Peyer's patch (tissue), 4 donors: ENCODE measurements at regions not wholly inside any gene's neighbourhood (a gene's known extent, or its start where the extent isn't known, plus 50 kb on each side); places are given as distances from the start of the nearest gene placed in this dataset.

Source experiments
- DNase-seq, 3 donors: peaks; one replicate each; pipeline ENCODE4 v3.0.0-alpha.2; 2017 to 2019
- H3K27ac ChIP-seq, 4 donors: fragments of 200-600 bp; sonication (generic); one replicate each; pipeline ENCODE4 v1.5.1; 2016 to 2019
- H3K27me3 ChIP-seq, 2 donors: fragments of 200-600 bp; sonication (generic); one replicate each; pipeline ENCODE4 v1.5.1; 2019
- H3K36me3 ChIP-seq, 3 donors: fragments of 200-600 bp; sonication (generic); one replicate each; pipeline ENCODE4 v1.5.1; 2016 to 2019
- H3K4me1 ChIP-seq, 4 donors: fragments of 200-600 bp; sonication (generic); one replicate each; pipeline ENCODE4 v1.5.1; 2016 to 2019
- H3K4me3 ChIP-seq, 4 donors: fragments of 200-600 bp; sonication (generic); 1 replicate in 3 of 4; 2 replicates in 1 of 4; pipeline ENCODE4 v1.5.1; 2016 to 2019; ENCODE audit warnings: mild to moderate bottlenecking in 1 of 4
- H3K9me3 ChIP-seq, 4 donors: fragments of 200-600 bp; sonication (generic); one replicate each; pipeline ENCODE4 v1.5.1; 2016 to 2019; ENCODE audit warnings: mild to moderate bottlenecking in 1 of 4
- POLR2A ChIP-seq, 2 donors: fragments of 450-650 bp; IDR thresholded peaks; one replicate each; pipeline ENCODE4 v1.5.1; 2017; ENCODE audit warnings: antibody characterized with exemption in 2 of 2, mild to moderate bottlenecking in 2 of 2, moderate library complexity in 2 of 2
- TF ChIP-seq, protein P1 (sequence below), 6 experiments: fragments of 450-650 bp in 4 of 6; fragments of 200-600 bp in 2 of 6; sonication (generic) in 1 of 6; IDR thresholded peaks; one replicate each; pipeline ENCODE4 v1.5.1; 2017 to 2019; ENCODE audit warnings: antibody characterized with exemption in 6 of 6, mild to moderate bottlenecking in 3 of 6, moderate library complexity in 1 of 6

GRCh38 chr20:53713328-53714056 is 119.9 kb upstream of the ZNF217 start:
- no peak overlapping the region for H3K27ac ChIP-seq
- no peaks in the 10 kb centered on the region for H3K4me1 ChIP-seq
- no peak for TF ChIP-seq POLR2A (IDR thresholded peaks at IDR 0.05)
- TF ChIP-seq, protein P1, sequence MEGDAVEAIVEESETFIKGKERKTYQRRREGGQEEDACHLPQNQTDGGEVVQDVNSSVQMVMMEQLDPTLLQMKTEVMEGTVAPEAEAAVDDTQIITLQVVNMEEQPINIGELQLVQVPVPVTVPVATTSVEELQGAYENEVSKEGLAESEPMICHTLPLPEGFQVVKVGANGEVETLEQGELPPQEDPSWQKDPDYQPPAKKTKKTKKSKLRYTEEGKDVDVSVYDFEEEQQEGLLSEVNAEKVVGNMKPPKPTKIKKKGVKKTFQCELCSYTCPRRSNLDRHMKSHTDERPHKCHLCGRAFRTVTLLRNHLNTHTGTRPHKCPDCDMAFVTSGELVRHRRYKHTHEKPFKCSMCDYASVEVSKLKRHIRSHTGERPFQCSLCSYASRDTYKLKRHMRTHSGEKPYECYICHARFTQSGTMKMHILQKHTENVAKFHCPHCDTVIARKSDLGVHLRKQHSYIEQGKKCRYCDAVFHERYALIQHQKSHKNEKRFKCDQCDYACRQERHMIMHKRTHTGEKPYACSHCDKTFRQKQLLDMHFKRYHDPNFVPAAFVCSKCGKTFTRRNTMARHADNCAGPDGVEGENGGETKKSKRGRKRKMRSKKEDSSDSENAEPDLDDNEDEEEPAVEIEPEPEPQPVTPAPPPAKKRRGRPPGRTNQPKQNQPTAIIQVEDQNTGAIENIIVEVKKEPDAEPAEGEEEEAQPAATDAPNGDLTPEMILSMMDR (IDR thresholded peaks at IDR 0.05): no peak
- no peak overlapping the region for H3K4me3 ChIP-seq
- DNase-seq: no peak
- H3K9me3 ChIP-seq: no peaks in the 10 kb centered on the region
- H3K27me3 ChIP-seq: no peaks in the 10 kb centered on the region
- H3K36me3 ChIP-seq: no peaks in the 10 kb centered on the region

DNA sequence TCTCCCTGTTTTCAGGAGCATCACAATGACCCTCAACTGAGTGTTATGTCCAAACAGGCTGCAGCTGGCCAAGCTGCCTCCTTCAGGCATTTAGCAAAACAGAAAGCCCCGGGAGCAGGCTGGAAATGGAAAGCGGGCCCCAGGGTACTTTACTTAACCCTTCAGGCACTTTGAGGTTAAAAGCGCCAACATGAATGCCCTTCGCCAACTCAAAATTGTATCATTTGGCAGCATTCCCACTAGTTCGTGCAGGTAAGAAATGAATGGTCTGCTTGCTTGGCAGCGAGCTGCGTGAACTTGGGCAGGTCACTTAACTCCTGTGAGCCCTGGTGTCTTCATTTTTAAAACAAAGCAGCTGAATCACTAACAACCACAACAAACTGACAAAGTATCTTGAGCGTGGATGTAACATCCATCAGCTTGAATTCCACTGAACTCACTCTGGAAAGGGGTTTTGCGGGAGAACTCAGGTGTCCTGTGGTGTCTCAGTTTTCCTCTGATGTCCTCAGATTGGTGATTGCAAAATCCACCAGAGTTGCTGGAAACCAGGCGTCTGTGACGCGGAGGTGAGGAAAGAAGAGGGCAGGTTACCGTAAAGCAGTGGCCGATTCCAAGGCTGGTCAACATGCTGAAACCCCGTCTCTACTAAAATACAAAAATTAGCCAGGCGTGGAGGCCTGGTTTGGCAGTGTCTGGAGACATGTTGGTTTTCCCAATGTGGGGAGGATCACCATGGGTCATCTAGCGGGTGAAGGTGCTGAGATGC is 118.8 kb upstream of the ZNF217 start:
- TF ChIP-seq, protein P1 (IDR thresholded peaks at IDR 0.05): no peak
- TF ChIP-seq POLR2A (IDR thresholded peaks at IDR 0.05): no peak
- Histone ChIP-seq H3K4me1 (peaks cover 0 to 9% (median 4%) of the 10 kb centered on the region in 4 donors), H3K27ac (no peak overlapping the region), H3K4me3 (no peak overlapping the region), H3K27me3 (no peaks in the 10 kb centered on the region), H3K36me3 (no peaks in the 10 kb centered on the region), H3K9me3 (no peaks in the 10 kb centered on the region)
- DNase-seq: no peak

DNA sequence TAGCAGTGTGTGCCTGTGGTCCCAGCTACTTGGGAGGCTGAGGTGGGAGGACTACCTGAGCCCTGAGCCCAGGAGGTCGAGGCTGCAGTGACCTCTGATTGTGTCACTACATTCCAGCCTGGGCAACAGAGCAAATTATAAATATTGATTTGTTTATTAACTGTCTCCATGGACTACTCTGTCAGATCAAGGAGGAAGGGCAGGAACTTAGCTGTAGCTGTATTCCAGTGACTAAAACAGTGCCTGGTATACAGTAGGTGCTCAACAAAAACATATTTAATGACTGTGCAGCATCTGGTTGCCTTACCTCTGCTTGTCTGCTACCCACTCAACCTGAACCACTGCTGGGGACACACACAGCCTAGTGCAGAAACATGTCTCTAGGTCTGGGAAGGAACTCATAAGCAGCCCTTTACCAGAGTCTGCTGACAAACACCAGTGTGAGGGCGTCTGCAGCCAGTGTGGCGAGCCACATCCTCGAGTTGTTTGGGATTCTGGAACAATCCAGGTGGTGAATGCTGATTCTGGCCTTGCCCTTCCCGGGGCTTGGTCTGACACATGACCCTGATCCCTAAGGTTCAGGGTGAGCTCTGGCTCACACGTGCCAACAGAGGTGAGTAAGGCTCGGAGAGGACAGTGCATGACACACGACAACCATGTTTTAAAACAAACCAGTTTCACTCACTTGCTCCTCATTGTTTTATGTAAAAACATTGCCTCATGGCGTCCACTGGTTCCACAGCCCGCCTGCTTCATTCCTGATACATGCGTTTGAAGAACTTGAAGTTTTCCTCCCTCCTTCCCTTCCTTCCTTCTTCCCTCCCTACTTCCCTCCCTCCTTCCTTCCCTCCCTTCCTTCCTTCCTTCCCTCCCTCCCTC is 117.9 kb upstream of the ZNF217 start:
- Histone ChIP-seq H3K9me3 (no peaks in the 10 kb centered on the region), H3K4me1 (peaks cover 0 to 17% (median 6%) of the 10 kb centered on the region in 4 donors), H3K27ac (no peak overlapping the region), H3K36me3 (no peaks in the 10 kb centered on the region), H3K4me3 (no peak overlapping the region), H3K27me3 (no peaks in the 10 kb centered on the region)
- DNase-seq: no peak
- no peak for TF ChIP-seq POLR2A (IDR thresholded peaks at IDR 0.05)
- TF ChIP-seq, protein P1 (IDR thresholded peaks at IDR 0.05): no peak

DNA sequence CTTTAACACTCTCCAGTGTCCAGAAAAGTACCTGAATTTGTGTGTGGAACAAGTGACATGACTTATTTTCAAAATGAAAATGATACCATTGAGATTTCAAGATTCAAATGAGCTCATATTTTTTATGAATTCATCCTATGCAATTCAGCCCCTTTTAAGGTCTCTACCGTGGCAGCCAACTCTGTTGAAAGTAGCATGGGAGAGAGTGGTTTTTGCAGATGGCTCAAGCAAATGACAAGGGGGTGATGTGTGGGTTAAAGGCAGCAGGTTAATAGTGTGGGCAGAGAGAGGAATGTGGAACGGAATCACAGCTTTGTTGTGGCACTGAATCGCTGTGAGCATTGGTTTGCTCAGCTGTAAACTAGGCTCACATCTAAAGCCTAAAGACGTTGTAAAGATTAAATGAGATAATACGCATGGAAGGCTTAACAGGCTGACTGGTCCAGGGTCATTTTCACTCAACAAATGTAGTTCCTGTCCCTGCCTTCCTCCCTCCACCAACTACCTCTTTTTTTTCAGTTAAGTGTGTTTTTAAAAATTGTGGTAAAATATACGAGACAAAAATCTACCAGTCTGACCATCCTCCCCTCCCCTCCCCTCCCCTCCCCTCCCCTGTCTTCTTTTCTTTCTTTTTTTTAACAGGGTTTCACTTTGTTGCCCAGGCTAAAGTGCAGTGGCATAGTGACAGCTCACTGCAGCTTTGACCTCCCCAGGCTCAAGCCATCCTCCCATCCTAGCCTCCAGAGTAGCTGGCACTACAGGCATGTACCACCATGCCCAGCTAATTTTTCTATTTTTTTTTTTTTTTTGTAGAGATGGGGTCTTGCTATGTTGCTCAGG is 114.7 kb upstream of the ZNF217 start:
- Histone ChIP-seq H3K9me3 (no peaks in the 10 kb centered on the region), H3K4me1 (peaks cover 0 to 24% (median 8%) of the 10 kb centered on the region in 4 donors), H3K27ac (peak overlapping the region; percentile 47 to 64 (median 57)), H3K36me3 (no peaks in the 10 kb centered on the region), H3K27me3 (no peaks in the 10 kb centered on the region), H3K4me3 (no peak overlapping the region)
- DNase-seq: no peak
- TF ChIP-seq POLR2A (IDR thresholded peaks at IDR 0.05): no peak
- TF ChIP-seq, protein P1 (IDR thresholded peaks at IDR 0.05): no peak
